ENCODE measurements at regions not wholly inside any gene's neighbourhood (a gene's known extent, or its start where the extent isn't known, plus 50 kb on each side); places are given as distances from the start of the nearest gene placed in this dataset.

DNA sequence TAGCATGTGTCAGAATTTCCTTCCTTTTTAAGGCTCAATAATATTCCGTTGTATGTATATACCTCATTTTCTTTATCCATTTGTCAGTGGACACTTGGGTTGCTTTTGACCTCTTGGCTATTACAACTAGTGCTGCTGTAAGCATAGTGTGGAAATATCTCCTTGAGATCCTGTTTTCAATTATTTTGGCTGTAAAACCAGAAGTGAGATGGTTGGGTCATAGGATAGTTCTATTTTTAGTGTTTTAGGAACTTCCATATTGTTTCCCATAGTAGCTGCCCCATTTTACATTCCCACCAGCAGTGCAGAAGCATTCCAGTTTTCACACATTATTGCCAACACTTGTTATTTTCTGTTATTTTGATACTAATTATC is 70.4 kb upstream of the C15orf39 start:
- Mint-ChIP-seq H3K27me3 (ENCODE audit: unreplicated experiment) (no peaks in the 10 kb centered on the region), H3K4me3 (ENCODE audit: unreplicated experiment) (no peak overlapping the region), H3K9me3 (ENCODE audit: unreplicated experiment) (no peaks in the 10 kb centered on the region), H3K4me1 (ENCODE audit: unreplicated experiment) (peaks cover 6% of the 10 kb centered on the region), H3K27ac (ENCODE audit: unreplicated experiment) (no peak overlapping the region), H3K36me3 (ENCODE audit: low read depth, unreplicated experiment) (no peaks in the 10 kb centered on the region)
- TF ChIP-seq, protein P1, sequence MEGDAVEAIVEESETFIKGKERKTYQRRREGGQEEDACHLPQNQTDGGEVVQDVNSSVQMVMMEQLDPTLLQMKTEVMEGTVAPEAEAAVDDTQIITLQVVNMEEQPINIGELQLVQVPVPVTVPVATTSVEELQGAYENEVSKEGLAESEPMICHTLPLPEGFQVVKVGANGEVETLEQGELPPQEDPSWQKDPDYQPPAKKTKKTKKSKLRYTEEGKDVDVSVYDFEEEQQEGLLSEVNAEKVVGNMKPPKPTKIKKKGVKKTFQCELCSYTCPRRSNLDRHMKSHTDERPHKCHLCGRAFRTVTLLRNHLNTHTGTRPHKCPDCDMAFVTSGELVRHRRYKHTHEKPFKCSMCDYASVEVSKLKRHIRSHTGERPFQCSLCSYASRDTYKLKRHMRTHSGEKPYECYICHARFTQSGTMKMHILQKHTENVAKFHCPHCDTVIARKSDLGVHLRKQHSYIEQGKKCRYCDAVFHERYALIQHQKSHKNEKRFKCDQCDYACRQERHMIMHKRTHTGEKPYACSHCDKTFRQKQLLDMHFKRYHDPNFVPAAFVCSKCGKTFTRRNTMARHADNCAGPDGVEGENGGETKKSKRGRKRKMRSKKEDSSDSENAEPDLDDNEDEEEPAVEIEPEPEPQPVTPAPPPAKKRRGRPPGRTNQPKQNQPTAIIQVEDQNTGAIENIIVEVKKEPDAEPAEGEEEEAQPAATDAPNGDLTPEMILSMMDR (IDR thresholded peaks at IDR 0.05; ENCODE audit: unreplicated experiment) = no peak
- no peak for DNase-seq (ENCODE audit: low spot score)

DNA sequence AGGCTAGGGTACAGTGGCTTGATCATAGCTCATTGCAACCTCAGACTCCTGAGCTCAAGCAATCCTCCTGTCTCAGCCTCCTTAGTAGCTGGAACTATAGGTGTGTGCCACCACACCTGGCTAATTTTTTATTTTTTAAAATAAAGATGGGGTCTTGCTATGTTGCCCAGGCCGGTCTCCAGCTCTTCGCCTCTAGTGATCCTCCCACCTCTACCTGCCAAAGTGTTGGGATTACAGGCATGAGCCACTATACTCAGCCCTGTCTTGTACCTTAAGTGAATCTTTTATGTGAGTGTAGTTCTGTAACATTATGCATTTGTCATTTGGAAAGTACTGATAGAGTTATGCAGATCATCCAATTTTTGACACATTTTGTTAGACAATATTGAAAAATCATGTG is 66.9 kb upstream of the C15orf39 start:
- Mint-ChIP-seq H3K27me3 (ENCODE audit: unreplicated experiment) (peaks cover 1% of the 10 kb centered on the region), H3K4me1 (ENCODE audit: unreplicated experiment) (peaks cover 8% of the 10 kb centered on the region), H3K9me3 (ENCODE audit: unreplicated experiment) (no peaks in the 10 kb centered on the region), H3K27ac (ENCODE audit: unreplicated experiment) (no peak overlapping the region), H3K36me3 (ENCODE audit: low read depth, unreplicated experiment) (peaks cover 4% of the 10 kb centered on the region), H3K4me3 (ENCODE audit: unreplicated experiment) (no peak overlapping the region)
- TF ChIP-seq, protein P1 (IDR thresholded peaks at IDR 0.05; ENCODE audit: unreplicated experiment) = no peak
- DNase-seq (ENCODE audit: low spot score) = no peak

DNA sequence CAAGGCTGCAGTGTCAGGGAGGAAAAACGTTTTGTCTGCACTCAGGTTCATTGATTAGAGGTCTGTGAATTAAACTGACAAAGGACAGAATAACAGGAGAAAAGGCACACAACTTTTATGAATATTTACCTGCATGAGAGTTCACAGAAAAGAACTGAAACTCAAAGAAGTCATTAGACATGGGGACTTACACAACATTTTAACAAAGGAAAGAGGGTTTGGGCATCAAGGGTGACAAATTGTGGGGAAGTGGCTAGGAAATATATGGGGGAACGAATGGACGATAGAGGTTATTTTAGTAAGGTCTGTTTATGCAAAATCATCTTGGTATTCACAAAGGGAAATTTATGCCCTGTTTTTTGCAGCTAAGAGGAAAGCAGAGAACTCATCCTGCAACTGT is 65.6 kb upstream of the C15orf39 start:
- H3K36me3 Mint-ChIP-seq (ENCODE audit: low read depth, unreplicated experiment) = peaks cover 9% of the 10 kb centered on the region
- peaks cover 1% of the 10 kb centered on the region for H3K27me3 Mint-ChIP-seq (ENCODE audit: unreplicated experiment)
- peaks cover 5% of the 10 kb centered on the region for H3K9me3 Mint-ChIP-seq (ENCODE audit: unreplicated experiment)
- H3K4me3 Mint-ChIP-seq (ENCODE audit: unreplicated experiment) = peak overlapping the region; percentile 9
- H3K27ac Mint-ChIP-seq (ENCODE audit: unreplicated experiment) = no peak overlapping the region
- no peak for DNase-seq (ENCODE audit: low spot score)
- H3K4me1 Mint-ChIP-seq (ENCODE audit: unreplicated experiment) = peaks cover 9% of the 10 kb centered on the region
- TF ChIP-seq, protein P1 (IDR thresholded peaks at IDR 0.05; ENCODE audit: unreplicated experiment) = no peak

DNA sequence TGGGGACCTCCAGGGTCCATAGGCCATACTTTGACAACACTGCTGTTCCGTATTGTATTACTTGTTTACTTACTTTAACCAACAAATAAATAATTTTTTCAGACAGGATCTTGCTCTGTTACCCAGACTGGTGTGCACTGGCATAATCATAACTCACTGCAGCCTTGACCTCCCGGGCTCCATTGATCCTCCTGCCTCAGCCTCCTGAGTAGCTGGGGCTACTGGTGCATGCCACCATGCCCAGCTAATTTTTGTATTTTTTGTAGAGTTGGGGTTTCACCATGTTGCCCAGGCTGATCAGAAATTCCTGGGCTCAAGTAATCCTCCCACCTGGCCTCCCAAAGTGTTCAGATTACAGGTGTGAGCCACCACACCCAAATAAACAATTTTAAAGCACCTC is 64.9 kb upstream of the C15orf39 start:
- Mint-ChIP-seq H3K27me3 (ENCODE audit: unreplicated experiment) (peaks cover 1% of the 10 kb centered on the region), H3K27ac (ENCODE audit: unreplicated experiment) (no peak overlapping the region), H3K9me3 (ENCODE audit: unreplicated experiment) (peaks cover 5% of the 10 kb centered on the region), H3K4me1 (ENCODE audit: unreplicated experiment) (peaks cover 9% of the 10 kb centered on the region), H3K36me3 (ENCODE audit: low read depth, unreplicated experiment) (peaks cover 9% of the 10 kb centered on the region), H3K4me3 (ENCODE audit: unreplicated experiment) (no peak overlapping the region)
- TF ChIP-seq, protein P1 (IDR thresholded peaks at IDR 0.05; ENCODE audit: unreplicated experiment) = no peak
- no peak for DNase-seq (ENCODE audit: low spot score)

DNA sequence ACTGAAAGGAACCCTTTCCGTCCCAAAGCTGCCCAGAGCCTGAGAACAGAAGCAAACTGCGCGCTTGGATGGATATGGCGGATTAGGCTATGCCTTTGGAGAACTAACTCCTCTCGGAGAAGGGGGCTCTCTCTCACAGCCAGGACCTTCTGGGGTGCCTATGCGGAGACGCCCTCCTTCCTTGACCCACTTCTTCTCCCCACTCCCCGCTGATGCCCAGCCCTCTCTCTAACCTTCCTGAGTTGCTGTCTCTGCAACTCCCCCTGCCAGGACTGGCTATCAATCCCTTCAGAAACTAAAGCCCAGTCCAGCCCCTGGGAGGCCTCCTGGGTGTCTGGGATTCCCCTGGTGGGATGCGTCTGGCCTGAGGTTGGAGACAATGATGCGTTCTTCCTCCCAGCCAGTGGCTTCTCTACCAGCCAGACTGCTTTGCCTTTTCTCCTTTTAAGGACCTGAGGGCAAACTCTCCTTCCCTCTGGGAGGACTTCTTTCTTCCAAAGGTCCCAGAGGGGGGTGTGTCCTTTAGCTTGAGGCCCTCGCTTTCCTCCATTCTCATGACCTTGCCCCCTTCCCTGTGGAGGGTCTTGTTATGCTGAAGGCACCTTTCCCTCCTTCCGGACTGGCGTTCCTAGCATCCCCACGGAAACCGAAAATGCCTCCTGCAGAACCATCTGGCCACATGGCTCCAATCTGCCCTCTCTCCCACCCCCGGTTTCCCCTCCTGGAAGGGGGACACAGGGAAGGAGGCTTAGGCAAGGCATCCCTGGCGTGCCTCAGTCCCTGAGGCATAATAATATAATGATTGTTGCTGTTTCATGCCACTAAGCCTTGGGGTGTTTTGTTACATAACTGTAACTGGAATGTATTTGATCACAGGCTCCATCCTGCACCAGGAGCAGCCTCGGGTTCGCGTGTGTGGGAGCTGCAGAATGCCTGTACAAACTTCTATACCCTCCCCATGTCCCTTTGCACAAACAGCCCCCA is 63.4 kb upstream of the C15orf39 start:
- H3K4me1 Mint-ChIP-seq (ENCODE audit: unreplicated experiment) = peaks cover 9% of the 10 kb centered on the region
- no peak overlapping the region for H3K4me3 Mint-ChIP-seq (ENCODE audit: unreplicated experiment)
- H3K27me3 Mint-ChIP-seq (ENCODE audit: unreplicated experiment) = peaks cover 1% of the 10 kb centered on the region
- TF ChIP-seq, protein P1 (IDR thresholded peaks at IDR 0.05; ENCODE audit: unreplicated experiment) = no peak
- H3K27ac Mint-ChIP-seq (ENCODE audit: unreplicated experiment) = no peak overlapping the region
- no peak for DNase-seq (ENCODE audit: low spot score)
- H3K9me3 Mint-ChIP-seq (ENCODE audit: unreplicated experiment) = peaks cover 15% of the 10 kb centered on the region
- peaks cover 9% of the 10 kb centered on the region for H3K36me3 Mint-ChIP-seq (ENCODE audit: low read depth, unreplicated experiment)

Data from endothelial cell (in vitro differentiated cells).